Motor neuron (in vitro differentiated cells): ENCODE measurements at regions not wholly inside any gene's neighbourhood (a gene's known extent, or its start where the extent isn't known, plus 50 kb on each side); places are given as distances from the start of the nearest gene placed in this dataset.
A peak's percentile ranks its signal among the peaks of the same experiment; 100 is the strongest.

Source experiments
- ATAC-seq, 8 experiments: fragments of 200-7000 bp; cut with Tn5 transposase; replicated peaks in 6 of 8; 2 replicates each; pipeline ENCODE4 v1.8.0; 2021; ENCODE audit warnings: mild to moderate bottlenecking in 8 of 8, moderate library complexity in 8 of 8
- H3K27ac ChIP-seq, 2 donors: fragments of 250-450 bp; sonication (Bioruptor Pico); 2 replicates each; pipeline ENCODE4 v1.9.0; 2021; ENCODE audit warnings: antibody characterized with exemption in 2 of 2, mild to moderate bottlenecking in 2 of 2, moderate library complexity in 1 of 2
- H3K4me1 ChIP-seq, 2 donors: fragments of 250-450 bp; sonication (Bioruptor Pico); replicated peaks in 1 of 2; 2 replicates each; pipeline ENCODE4 v1.6.1; 2021; ENCODE audit warnings: antibody characterized with exemption in 2 of 2, mild to moderate bottlenecking in 2 of 2, moderate library complexity in 1 of 2
- H3K4me3 ChIP-seq, 5 donors: fragments of 250-450 bp; sonication (Bioruptor Pico); 2 replicates each; pipeline ENCODE4 v1.9.0; 2021; ENCODE audit warnings: antibody characterized with exemption in 5 of 5, mild to moderate bottlenecking in 5 of 5, moderate library complexity in 4 of 5
- WGBS, 10 experiments: fragments of 450-650 bp; shearing (Covaris generic); methylation state at CpG; one replicate each; pipeline ENCODE4 v1.0.0; 2022; 5-methylcytosine and 5-hydroxymethylcytosine counted together
- in situ Hi-C, 9 experiments: fragments of 400-800 bp; cut with MboI; loops; one replicate each; pipeline ENCODE4 v1.15.0; 2021; ENCODE audit warnings: low sequenced_read_pairs in 9 of 9, low pct_unique_long_range_greater_than_20kb in 2 of 9; ENCODE audit not compliant: unreplicated experiment in 9 of 9

GRCh38 chr7:21013765-21014539 lies 227.3 kb upstream of the SP8 start:
- peak in 3 of 8 experiments; percentile 58 to 89 (median 60) for ATAC-seq
- Histone ChIP-seq H3K4me3 (no peak overlapping the region), H3K27ac (no peak overlapping the region), H3K4me1 (no peaks in the 10 kb centered on the region)
- 0 to 100% (median 10%) methylated on average over 1 to 2 of the region's 3 CpGs; no CpG with 5 or more reads in 5 of the 10 experiments for WGBS, 10 experiments
- in situ Hi-C loops = no loop called here

- ATAC-seq = peak in 1 of 8 experiments; percentile 9
- WGBS, 10 experiments = 0 to 79% (median 63%) methylated on average over 1 to 2 of the region's 2 CpGs
- in situ Hi-C loops = no loop called here
- Histone ChIP-seq H3K4me3 (no peak overlapping the region), H3K4me1 (peaks cover 13 to 32% of the 10 kb centered on the region in 2 donors), H3K27ac (no peak overlapping the region)
These were observed 234.0 kb upstream of the SP8 start for GRCh38 chr7:21020667-21021066.

- ATAC-seq = peak in 4 of 8 experiments; percentile 3 to 31 (median 28)
- H3K4me3 ChIP-seq = no peak overlapping the region
- H3K27ac ChIP-seq = peak overlapping the region; percentile 30 to 32
- in situ Hi-C loops = no loop called here
- WGBS, 10 experiments = 2 to 100% (median 31%) methylated on average over 1 to 6 of the region's 6 CpGs
- peaks cover 26 to 62% of the 10 kb centered on the region in 2 donors for H3K4me1 ChIP-seq
These were observed 237.3 kb upstream of the SP8 start for GRCh38 chr7:21023841-21024484.

GRCh38 chr7:21024485-21024867 lies 237.8 kb upstream of the SP8 start:
- in situ Hi-C loops = no loop called here
- ATAC-seq = peak in 4 of 8 experiments; percentile 8 to 34 (median 15)
- WGBS, 10 experiments = 3 to 70% (median 54%) methylated on average over 1 to 5 of the region's 5 CpGs
- Histone ChIP-seq H3K27ac (peak overlapping the region; percentile 30 to 32), H3K4me1 (peaks cover 31 to 67% of the 10 kb centered on the region in 2 donors), H3K4me3 (no peak overlapping the region)

DNA sequence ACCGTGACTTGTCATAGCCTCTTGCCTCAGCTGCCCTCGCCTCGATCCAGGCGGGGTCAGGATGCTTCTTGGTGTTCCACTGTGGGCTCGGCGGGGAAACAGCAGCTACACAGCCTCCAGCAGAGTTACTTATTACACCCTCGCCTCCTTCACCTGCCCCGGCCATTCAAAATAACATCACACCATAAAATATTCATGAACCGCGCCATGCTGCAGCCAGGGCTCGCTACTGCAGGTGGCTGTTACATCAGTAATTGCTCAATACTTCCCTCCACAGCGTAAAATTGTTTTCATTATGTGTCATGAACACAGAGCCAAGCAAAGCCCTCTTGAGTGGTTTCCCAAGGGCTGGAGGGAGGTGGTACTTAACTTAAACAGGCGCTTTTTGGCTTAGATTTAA lies 241.5 kb upstream of the SP8 start:
- in situ Hi-C loops = no loop called here
- H3K4me1 ChIP-seq = peaks cover 53 to 78% of the 10 kb centered on the region in 2 donors

GRCh38 chr7:21028599-21028998 lies 241.9 kb upstream of the SP8 start:
- H3K27ac ChIP-seq = peak overlapping the region; percentile 60 to 79
- H3K4me1 ChIP-seq = peaks cover 53 to 78% of the 10 kb centered on the region in 2 donors
- WGBS, 10 experiments = 0 to 45% (median 13%) methylated on average over 1 to 3 of the region's 3 CpGs; no CpG with 5 or more reads in 1 of the 10 experiments
- in situ Hi-C loops = no loop called here
- H3K4me3 ChIP-seq = peak overlapping the region; percentile 15 to 27 (median 22)
- peak in 5 of 8 experiments; percentile 43 to 56 (median 48) for ATAC-seq

More for the DNA sequence above, 241.5 kb upstream of the SP8 start:
- H3K27ac ChIP-seq = peak overlapping the region; percentile 60 to 79
- WGBS, 10 experiments = 0 to 13% (median 4%) methylated on average over 2 to 8 of the region's 13 CpGs; no CpG with 5 or more reads in 1 of the 10 experiments
- peak overlapping the region; percentile 15 to 27 (median 22) for H3K4me3 ChIP-seq
- peak in 7 of 8 experiments; percentile 41 to 89 (median 71) for ATAC-seq

- 3 to 43% (median 12%) methylated on average over 1 to 6 of the region's 6 CpGs; no CpG with 5 or more reads in 2 of the 10 experiments for WGBS, 10 experiments
- in situ Hi-C loops = no loop called here
- peak overlapping the region in 3 of 5 donors; percentile 0 to 27 (median 14) for H3K4me3 ChIP-seq
- peak in 2 of 8 experiments; percentile 12 to 16 for ATAC-seq
- H3K4me1 ChIP-seq = peaks cover 50 to 73% of the 10 kb centered on the region in 2 donors
- H3K27ac ChIP-seq = peak overlapping the region; percentile 37 to 60
These were observed 242.3 kb upstream of the SP8 start for GRCh38 chr7:21029006-21029405.

DNA sequence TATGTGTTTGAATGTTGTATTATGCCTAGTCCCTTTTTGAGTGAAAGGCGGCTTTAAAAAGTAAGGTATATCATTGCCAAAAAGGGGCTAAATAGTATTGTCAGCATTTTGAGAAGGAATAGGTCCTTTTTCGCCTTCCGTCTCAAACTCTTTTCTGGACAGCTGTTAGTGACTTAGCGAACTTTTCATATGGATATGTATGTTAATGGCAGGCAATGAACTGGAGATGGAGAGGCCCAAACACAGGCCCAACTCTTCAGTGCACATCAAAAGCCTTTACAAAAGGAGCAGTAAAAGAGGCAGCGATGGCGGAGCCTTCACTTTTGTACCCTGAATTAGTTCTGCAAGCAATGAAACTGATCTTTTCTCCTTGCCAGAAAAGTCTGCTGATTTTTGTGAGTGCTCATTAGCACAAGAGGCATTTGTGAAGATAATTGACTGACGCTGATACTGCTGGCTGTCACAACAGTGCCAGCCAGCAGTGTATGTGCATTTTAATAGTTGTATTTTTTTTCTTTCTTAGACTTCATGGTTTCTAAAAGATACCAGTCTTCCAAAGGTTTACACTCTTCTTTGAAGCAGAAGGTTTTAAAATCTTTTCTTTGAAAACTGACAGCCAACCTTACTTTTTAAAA lies 243.7 kb upstream of the SP8 start:
- in situ Hi-C loops = no loop called here
- Histone ChIP-seq H3K4me3 (no peak overlapping the region), H3K27ac (peak overlapping the region in 1 of 2 donors; percentile 37), H3K4me1 (peaks cover 40 to 60% of the 10 kb centered on the region in 2 donors)
- 0 to 90% (median 20%) methylated on average over 1 to 7 of the region's 7 CpGs; no CpG with 5 or more reads in 1 of the 10 experiments for WGBS, 10 experiments
- ATAC-seq = peak in 7 of 8 experiments; percentile 21 to 80 (median 59)

DNA sequence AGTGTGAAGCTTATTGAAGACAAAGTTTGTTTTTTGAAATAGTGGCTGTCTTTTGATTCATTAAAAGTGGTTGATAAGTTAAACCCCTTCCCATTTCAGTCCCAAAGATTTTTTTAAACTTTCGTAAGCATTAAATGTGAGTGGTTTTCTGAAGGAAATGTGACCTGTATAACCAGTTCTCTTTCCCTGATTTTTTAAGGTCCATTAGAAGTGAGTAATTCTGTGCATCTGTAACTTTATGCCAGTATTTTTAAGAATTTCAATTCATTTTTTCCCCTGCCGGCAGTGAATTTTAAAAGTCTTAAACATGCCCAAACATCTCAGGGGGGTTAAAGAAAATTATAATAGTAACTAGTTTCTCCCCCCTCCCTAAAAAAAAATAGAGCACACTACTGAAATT lies 254.6 kb upstream of the SP8 start:
- in situ Hi-C loops = no loop called here
- no peak for ATAC-seq
- 5 to 70% (median 30%) methylated on average over 2 of the region's 2 CpGs; no CpG with 5 or more reads in 3 of the 10 experiments for WGBS, 10 experiments
- H3K4me3 ChIP-seq = no peak overlapping the region
- H3K27ac ChIP-seq = peak overlapping the region; percentile 50 to 75
- peaks cover 46 to 58% of the 10 kb centered on the region in 2 donors for H3K4me1 ChIP-seq

DNA sequence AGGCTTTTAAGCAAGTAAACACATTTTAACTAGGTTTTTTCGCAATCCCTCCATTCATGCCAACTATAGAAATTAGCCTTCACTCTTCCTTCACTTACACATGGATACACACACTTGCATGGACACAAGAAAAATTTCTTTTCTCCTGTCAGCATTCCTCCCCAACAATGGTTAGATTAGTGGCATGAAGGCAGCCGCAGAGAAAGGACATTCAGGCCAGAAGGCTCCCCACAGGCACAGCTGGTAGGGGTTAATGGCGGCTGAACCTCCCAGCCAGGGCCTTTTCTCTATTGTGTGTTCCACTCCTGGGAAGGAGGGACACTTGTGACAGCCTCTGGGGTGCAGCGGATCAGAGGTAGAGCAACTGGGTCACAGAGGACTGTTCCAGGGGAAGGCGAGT lies 255.0 kb upstream of the SP8 start:
- in situ Hi-C loops = no loop called here
- Histone ChIP-seq H3K4me3 (no peak overlapping the region), H3K4me1 (peaks cover 49 to 61% of the 10 kb centered on the region in 2 donors), H3K27ac (peak overlapping the region; percentile 50 to 75)
- ATAC-seq = peak in 5 of 8 experiments; percentile 94 to 96 (median 95)
- WGBS, 10 experiments = 0 to 33% (median 15%) methylated on average over 2 to 4 of the region's 5 CpGs; no CpG with 5 or more reads in 3 of the 10 experiments

GRCh38 chr7:21044384-21044783 lies 257.7 kb upstream of the SP8 start:
- no peak overlapping the region for H3K4me3 ChIP-seq
- no peak overlapping the region for H3K27ac ChIP-seq
- H3K4me1 ChIP-seq = peaks cover 52 to 66% of the 10 kb centered on the region in 2 donors
- in situ Hi-C loops = no loop called here
- no peak for ATAC-seq
- WGBS, 10 experiments = 6 to 97% (median 85%) methylated on average over 2 to 4 of the region's 4 CpGs

DNA sequence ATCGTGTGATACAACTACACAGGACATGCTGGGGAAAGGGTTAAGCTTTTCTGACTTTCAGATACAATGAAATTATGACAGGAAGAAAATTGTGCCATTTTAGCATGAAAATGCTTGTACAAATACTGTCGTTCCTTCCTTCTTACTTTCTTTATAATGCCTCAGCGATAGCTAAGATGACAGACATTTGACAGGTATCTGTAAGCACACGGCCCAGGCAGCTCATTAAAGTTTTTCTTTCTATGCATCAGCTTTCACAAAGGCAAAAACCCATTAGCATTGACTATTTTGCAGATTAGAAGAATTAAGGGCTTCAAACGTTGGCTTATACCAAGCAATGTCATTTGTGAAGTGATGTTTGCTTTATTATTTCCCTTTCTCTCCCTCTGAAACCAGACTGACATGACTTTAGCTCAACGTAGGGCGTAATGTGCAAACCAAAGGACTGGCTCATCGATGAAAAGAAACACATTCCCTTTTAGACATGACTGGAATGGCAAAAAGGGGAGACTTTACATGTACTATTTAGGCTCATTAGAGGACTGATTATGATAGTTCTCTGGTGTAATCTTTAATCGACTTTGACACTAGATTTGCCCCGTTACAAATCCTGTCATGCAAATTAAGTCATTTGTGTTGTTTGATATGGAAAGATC lies 258.4 kb upstream of the SP8 start:
- WGBS, 10 experiments = 0 to 43% (median 22%) methylated on average over 3 to 10 of the region's 10 CpGs; no CpG with 5 or more reads in 1 of the 10 experiments
- Histone ChIP-seq H3K27ac (peak overlapping the region; percentile 12 to 35), H3K4me3 (no peak overlapping the region), H3K4me1 (peaks cover 45 to 62% of the 10 kb centered on the region in 2 donors)
- peak in 5 of 8 experiments; percentile 32 to 56 (median 40) for ATAC-seq
- in situ Hi-C loops = no loop called here
